GM12872 (cell line): ENCODE measurements at regions not wholly inside any gene's neighbourhood (a gene's known extent, or its start where the extent isn't known, plus 50 kb on each side); places are given as distances from the start of the nearest gene placed in this dataset.

Experiments
- CTCF ChIP-seq: IDR thresholded peaks from 3 replicates; pipeline ENCODE4 v1.5.1; 2011; ENCODE audit warnings: low read depth, mild to moderate bottlenecking, low read length, moderate library complexity; ENCODE audit not compliant: insufficient read depth

DNA sequence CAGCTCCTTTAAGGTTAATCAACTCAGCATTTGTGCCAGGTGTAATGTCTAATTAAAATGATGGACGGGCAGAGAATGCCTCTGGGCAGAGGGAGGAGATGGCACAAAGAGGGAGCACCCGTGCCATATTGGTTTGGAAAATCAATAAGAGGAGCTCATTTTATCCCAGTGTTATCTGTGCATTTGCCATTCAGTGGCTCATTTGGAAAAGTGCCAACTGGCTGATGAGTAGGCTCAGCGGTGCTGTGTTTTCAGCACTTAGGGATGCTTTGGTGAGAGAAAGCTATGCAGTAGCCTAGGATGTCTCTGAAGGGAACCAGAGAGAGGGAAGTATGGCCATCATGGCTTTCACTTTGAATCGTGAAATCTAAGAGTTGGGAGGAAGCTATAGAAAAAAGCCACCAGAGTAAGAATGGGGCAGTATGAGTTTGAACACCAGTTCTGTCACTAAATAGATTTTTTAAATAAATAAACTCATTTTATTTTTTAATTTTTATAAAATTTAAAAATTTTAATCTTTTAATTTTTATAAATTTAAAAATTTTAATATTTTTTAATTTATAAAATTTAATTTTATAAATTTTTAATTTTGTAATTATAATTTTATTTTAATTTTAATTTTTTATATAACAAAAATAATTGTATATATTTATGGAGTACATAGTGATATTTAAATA, 472.8 kb downstream of the BRINP1 start:
- TF ChIP-seq CTCF, result no peak

DNA sequence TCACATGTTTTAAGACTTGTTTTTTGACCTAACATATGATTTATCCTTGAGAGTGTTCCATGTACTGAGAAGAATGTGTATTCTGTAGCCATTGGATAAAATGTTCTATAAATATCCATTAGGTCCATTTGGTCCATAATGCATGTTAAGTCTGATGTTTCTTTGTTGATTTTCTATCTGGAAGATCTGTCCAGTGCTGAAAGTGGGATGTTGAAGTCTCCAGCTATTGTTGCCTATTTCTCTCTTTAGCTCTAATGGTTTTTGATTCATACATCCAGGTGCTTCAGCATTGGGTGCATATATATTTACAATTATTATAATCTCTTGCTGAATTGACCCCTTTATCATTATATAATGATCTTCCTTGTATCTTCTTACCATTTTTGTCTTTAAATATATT, 451.1 kb downstream of the BRINP1 start:
- TF ChIP-seq CTCF, result no peak

DNA sequence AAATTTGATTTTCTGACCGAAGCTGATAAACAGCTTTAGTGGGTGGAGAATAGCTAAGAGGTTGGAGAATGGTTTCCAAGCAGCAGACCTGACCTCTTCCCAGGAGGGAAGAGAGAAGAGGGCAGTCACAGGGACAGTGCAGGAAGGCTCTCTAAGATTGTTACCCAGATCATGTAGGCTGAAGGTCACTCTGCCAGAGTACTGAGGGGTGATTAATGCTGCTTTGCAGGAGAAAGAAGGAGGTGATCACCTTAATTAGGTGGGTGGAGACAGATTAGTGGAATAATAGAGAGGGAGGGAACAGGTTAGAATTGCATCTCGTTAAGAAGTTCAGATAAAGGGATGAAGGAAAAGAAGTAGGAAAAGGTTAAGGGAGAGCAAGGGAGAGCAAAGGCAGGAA, 440.5 kb downstream of the BRINP1 start:
- no peak for TF ChIP-seq CTCF

DNA sequence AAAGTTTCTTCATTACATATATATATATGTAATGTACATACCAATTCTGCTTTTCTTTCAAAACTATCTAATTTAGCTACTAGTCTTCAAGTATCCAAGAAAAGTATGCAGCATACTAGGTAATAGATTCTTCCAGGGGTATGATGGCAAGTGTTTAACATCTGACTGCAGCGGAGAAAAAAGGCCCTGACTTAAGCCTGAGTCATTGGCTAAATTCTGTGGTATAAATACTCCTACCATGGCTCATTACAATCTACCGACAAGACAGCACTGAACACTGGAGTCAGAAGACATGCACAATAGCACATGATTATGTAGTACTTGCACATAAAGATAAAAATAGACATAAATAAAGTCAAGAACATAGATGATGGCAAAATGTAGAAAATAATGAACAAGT, 439.9 kb downstream of the BRINP1 start:
- no peak for TF ChIP-seq CTCF

GRCh38 chr9:118931941-118932340, 437.3 kb downstream of the BRINP1 start:
- no peak for TF ChIP-seq CTCF

DNA sequence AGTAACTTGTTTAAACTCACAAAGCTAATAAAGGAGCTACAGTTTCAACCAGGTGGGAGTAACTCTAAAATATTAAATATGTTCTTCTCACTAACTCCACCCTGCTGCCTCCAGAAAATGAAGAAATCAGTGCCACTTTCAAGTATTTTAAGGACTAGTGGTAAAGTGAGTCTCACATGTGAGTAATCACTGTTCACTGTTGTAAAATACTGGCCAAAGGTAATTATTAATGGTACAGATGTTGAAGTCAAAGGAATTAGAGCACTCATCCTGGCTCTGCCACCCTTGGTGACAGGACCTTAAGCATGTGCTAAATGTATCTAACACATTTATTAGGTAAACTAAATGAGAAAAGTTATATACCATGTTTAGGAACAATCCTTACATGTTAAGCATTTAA, 430.7 kb downstream of the BRINP1 start:
- TF ChIP-seq CTCF, result no peak

GRCh38 chr9:118940473-118940872, 428.8 kb downstream of the BRINP1 start:
- no peak for TF ChIP-seq CTCF
